ENCODE measurements at regions not wholly inside any gene's neighbourhood (a gene's known extent, or its start where the extent isn't known, plus 50 kb on each side); places are given as distances from the start of the nearest gene placed in this dataset.
A peak's percentile ranks its signal among the peaks of the same experiment; 100 is the strongest.

GRCh38 chr6:121771937-121772720 is 336.7 kb downstream of the GJA1 start:
- Histone ChIP-seq H3K27ac (ENCODE audit: low read depth, low read length) (no peak overlapping the region), H3K27me3 (ENCODE audit: control insufficient read depth, insufficient read depth, low read length) (no peaks in the 10 kb centered on the region), H3K9me3 (ENCODE audit: control insufficient read depth, insufficient read depth, low read length) (no peaks in the 10 kb centered on the region), H3K4me3 (ENCODE audit: low read depth, low read length) (no peak overlapping the region)
- ChIA-PET POLR2A (no interaction called here), CTCF (no interaction called here)
- TF ChIP-seq CTCF (IDR thresholded peaks at IDR 0.05; ENCODE audit: low read depth, low read length), result no peak
- DNase-seq (ENCODE audit: low read depth, low spot score), result no peak

DNA sequence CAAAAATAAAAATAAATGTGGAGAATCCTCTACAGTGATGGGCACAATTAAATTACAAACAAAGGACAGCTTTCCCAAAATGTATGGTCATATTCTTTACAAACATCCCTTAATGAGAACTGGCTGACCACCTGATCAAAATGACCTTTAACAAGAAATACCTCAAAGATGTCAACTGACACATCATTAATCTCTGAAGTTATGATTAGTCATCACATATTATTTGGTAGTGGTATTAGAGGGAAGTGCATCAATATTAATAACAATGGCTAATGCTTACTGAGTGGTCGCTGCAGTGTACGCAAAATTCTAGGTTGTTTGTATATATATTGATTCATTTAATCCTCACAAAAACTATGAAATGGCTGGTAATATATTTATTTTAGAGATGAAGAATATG is 340.6 kb downstream of the GJA1 start:
- Histone ChIP-seq H3K4me3 (ENCODE audit: low read depth, low read length) (no peak overlapping the region), H3K9me3 (ENCODE audit: control insufficient read depth, insufficient read depth, low read length) (no peaks in the 10 kb centered on the region), H3K27me3 (ENCODE audit: control insufficient read depth, insufficient read depth, low read length) (no peaks in the 10 kb centered on the region), H3K27ac (ENCODE audit: low read depth, low read length) (no peak overlapping the region)
- CTCF ChIA-PET, result no interaction called here
- no peak for DNase-seq (ENCODE audit: low read depth, low spot score)
- TF ChIP-seq CTCF (IDR thresholded peaks at IDR 0.05; ENCODE audit: low read depth, low read length), result no peak
- POLR2A ChIA-PET, result no interaction called here

DNA sequence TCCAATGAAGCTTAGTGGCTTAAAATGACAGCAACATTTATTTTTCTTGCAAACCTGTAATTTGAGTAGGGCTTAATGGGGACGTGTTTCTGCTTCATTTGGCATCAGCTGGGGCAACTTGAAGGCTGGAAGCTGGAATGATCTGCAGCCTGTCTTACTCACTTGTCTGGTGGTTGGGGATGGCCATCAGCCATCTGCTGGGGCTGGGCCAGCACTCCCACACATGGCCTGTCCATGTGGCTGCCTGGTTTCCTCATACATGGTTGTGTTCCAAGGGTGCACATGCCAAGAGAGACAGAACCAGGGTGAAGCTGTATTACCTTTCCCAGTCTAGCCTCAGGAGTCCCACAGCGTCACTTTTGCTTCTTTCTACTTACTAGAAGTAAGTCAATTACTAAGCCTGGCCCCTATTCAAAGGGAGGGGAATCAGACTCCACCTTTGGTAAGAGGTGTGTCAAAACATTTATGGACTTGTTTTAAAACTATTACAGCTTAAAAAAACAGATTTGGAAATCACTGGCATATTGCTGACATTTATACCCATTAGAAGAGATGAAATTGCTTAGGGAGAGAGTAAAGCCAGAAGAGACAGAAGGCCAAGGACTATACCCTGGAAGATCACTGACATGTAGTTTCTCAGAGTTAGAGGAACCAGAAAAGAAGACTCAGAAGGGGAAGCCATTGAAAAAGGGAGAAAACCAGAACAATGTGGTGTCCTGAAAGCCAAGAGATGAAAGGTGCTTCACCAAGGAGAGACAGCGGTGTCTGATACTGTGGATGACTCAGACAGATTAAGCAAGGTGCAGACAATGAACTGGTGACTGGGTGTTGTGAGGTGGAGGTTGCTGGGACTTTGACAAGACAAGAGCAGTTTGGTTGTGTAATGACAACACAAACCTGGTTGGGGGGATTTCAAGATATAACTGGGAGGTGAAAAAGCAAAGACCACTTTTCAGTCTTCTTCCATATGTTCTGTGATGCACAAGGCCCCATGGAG is 345.2 kb downstream of the GJA1 start:
- no peaks in the 10 kb centered on the region for H3K27me3 ChIP-seq (ENCODE audit: control insufficient read depth, insufficient read depth, low read length)
- H3K27ac ChIP-seq (ENCODE audit: low read depth, low read length), result peak overlapping the region; percentile 58
- no peaks in the 10 kb centered on the region for H3K9me3 ChIP-seq (ENCODE audit: control insufficient read depth, insufficient read depth, low read length)
- TF ChIP-seq CTCF (IDR thresholded peaks at IDR 0.05; ENCODE audit: low read depth, low read length), result no peak
- H3K4me3 ChIP-seq (ENCODE audit: low read depth, low read length), result no peak overlapping the region
- CTCF ChIA-PET, result no interaction called here
- POLR2A ChIA-PET, result interaction anchor here (0.6 to 0.9 kb wide), 3 partner anchors 14 to 127 kb away, joined by 3 to 5 read pairs (median 4); no protein-coding TSS in a partner anchor
- peak; percentile 74 for DNase-seq (ENCODE audit: low read depth, low spot score)

DNA sequence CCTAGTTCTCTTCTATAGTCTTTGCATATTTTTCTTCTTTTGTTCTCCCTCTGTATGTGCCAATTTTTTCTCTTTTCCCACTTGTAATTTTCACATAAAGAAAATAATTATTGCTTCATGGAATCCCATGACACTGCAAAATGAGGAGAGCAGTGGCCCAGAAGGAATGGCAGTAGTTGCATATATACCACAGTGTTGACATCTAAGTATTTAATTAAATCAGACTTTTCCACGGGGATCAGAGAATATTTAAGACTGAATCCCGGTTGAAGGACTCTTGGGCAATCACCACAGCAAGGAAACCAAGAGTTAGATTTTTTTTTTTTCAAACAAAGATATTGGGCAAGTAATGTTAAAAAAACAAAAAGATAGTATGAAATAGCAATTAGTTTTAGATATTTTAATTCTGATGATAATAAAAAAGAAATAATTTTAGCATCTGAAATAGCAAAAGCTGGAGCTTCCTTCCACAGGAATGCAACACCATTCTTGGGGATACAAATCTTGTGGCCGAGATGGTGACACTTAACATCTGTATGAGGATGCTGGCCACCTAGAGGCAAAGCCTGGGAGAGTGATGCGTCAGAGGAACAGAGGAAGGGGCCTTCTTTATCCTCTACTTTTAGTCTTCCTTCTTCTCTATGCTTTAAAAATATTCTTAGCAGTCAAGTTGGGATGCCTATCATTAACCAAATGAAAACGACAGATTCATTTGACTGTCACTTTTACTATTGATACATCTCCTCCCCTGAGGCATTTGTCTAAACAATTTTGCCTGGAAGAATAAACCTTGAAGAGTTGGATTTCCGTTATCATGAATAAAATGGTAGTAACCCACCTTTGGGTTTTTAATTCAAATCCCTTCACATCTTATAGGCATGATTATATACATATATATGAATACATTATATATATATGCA is 356.2 kb downstream of the GJA1 start:
- no peaks in the 10 kb centered on the region for H3K27me3 ChIP-seq (ENCODE audit: control insufficient read depth, insufficient read depth, low read length)
- ChIA-PET CTCF (no interaction called here), POLR2A (no interaction called here)
- no peak for TF ChIP-seq CTCF (IDR thresholded peaks at IDR 0.05; ENCODE audit: low read depth, low read length)
- no peak overlapping the region for H3K4me3 ChIP-seq (ENCODE audit: low read depth, low read length)
- no peak for DNase-seq (ENCODE audit: low read depth, low spot score)
- H3K27ac ChIP-seq (ENCODE audit: low read depth, low read length), result no peak overlapping the region
- H3K9me3 ChIP-seq (ENCODE audit: control insufficient read depth, insufficient read depth, low read length), result no peaks in the 10 kb centered on the region

Data from AG04450 (cell line).